Subcutaneous abdominal adipose tissue (tissue), 5 donors: ENCODE measurements at regions not wholly inside any gene's neighbourhood (a gene's known extent, or its start where the extent isn't known, plus 50 kb on each side); places are given as distances from the start of the nearest gene placed in this dataset.

Experiments used
- H3K27ac ChIP-seq: one replicate; pipeline ENCODE4 v1.7.0; 2013; ENCODE audit warnings: low read depth, mild to moderate bottlenecking, inconsistent platforms, low read length, moderate library complexity
- H3K27me3 ChIP-seq, 5 donors: one replicate each; pipeline ENCODE4 v1.7.0; 2013; ENCODE audit warnings: low read length in 5 of 5, inconsistent platforms in 1 of 5; ENCODE audit not compliant: control insufficient read depth in 5 of 5, insufficient read depth in 4 of 5
- H3K36me3 ChIP-seq, 5 donors: one replicate each; pipeline ENCODE4 v1.7.0; 2013; ENCODE audit warnings: low read length in 5 of 5; ENCODE audit not compliant: control insufficient read depth in 5 of 5, insufficient read depth in 5 of 5
- H3K4me1 ChIP-seq, 5 donors: one replicate each; pipeline ENCODE4 v1.7.0; 2013; ENCODE audit warnings: low read length in 5 of 5, mild to moderate bottlenecking in 3 of 5, moderate library complexity in 1 of 5; ENCODE audit not compliant: control insufficient read depth in 5 of 5, insufficient read depth in 5 of 5
- H3K4me3 ChIP-seq, 5 donors: one replicate each; pipeline ENCODE4 v1.7.0; 2013; ENCODE audit warnings: low read length in 5 of 5, low read depth in 1 of 5
- H3K9ac ChIP-seq, 5 donors: one replicate each; pipeline ENCODE4 v1.7.0; 2013; ENCODE audit warnings: low read length in 5 of 5, mild to moderate bottlenecking in 4 of 5, moderate library complexity in 3 of 5
- H3K9me3 ChIP-seq, 5 donors: one replicate each; pipeline ENCODE4 v1.7.0; 2013; ENCODE audit warnings: low read length in 5 of 5; ENCODE audit not compliant: control insufficient read depth in 5 of 5
- donor health status: healthy.
- donor health status: healthy.
- donor health status: healthy.
- donor health status: healthy.
- donor health status: healthy.

- H3K27me3 ChIP-seq = peaks cover 0 to 7% (median 3%) of the 10 kb centered on the region in 5 donors
- no peaks in the 10 kb centered on the region for H3K36me3 ChIP-seq
- no peak overlapping the region for H3K9ac ChIP-seq
- no peak overlapping the region for H3K27ac ChIP-seq
- H3K9me3 ChIP-seq = no peaks in the 10 kb centered on the region
- H3K4me1 ChIP-seq = no peaks in the 10 kb centered on the region
- H3K4me3 ChIP-seq = no peak overlapping the region
Observed at GRCh38 chr20:6180531-6180930, 57.7 kb upstream of the FERMT1 start.

GRCh38 chr20:6178537-6178936 lies 55.7 kb upstream of the FERMT1 start:
- H3K27ac ChIP-seq = no peak overlapping the region
- no peaks in the 10 kb centered on the region for H3K36me3 ChIP-seq

GRCh38 chr20:6173481-6173880 lies 50.7 kb upstream of the FERMT1 start:
- H3K27ac ChIP-seq = no peak overlapping the region
- peaks cover 0 to 6% (median 4%) of the 10 kb centered on the region in 5 donors for H3K9me3 ChIP-seq
- no peak overlapping the region for H3K9ac ChIP-seq
- no peaks in the 10 kb centered on the region for H3K27me3 ChIP-seq
- no peaks in the 10 kb centered on the region for H3K36me3 ChIP-seq
- H3K4me3 ChIP-seq = no peak overlapping the region
- H3K4me1 ChIP-seq = no peaks in the 10 kb centered on the region

More at GRCh38 chr20:6178537-6178936, 55.7 kb upstream of the FERMT1 start:
- Histone ChIP-seq H3K9ac (no peak overlapping the region), H3K4me1 (no peaks in the 10 kb centered on the region), H3K9me3 (no peaks in the 10 kb centered on the region), H3K4me3 (no peak overlapping the region), H3K27me3 (peaks cover 0 to 4% (median 0%) of the 10 kb centered on the region in 5 donors)
